Muscle layer of colon (tissue), 2 donors: ENCODE measurements at regions not wholly inside any gene's neighbourhood (a gene's known extent, or its start where the extent isn't known, plus 50 kb on each side); places are given as distances from the start of the nearest gene placed in this dataset.

Source experiments
- H3K27ac ChIP-seq: one replicate; pipeline ENCODE4 v1.7.0; 2013; ENCODE audit warnings: low read depth, mild to moderate bottlenecking, low read length, moderate library complexity
- H3K27me3 ChIP-seq, 2 donors: one replicate each; pipeline ENCODE4 v1.7.0; 2013; ENCODE audit warnings: low read length in 2 of 2, mild to moderate bottlenecking in 2 of 2; ENCODE audit not compliant: insufficient read depth in 2 of 2, control insufficient read depth in 1 of 2
- H3K36me3 ChIP-seq: one replicate; pipeline ENCODE4 v1.7.0; 2013; ENCODE audit warnings: mild to moderate bottlenecking, low read length; ENCODE audit not compliant: insufficient read depth
- H3K4me1 ChIP-seq: one replicate; pipeline ENCODE4 v1.7.0; 2013; ENCODE audit warnings: mild to moderate bottlenecking, low read length; ENCODE audit not compliant: insufficient read depth
- H3K4me3 ChIP-seq, 2 donors: one replicate each; pipeline ENCODE4 v1.7.0; 2013; ENCODE audit warnings: low read length in 2 of 2, low read depth in 1 of 2, mild to moderate bottlenecking in 1 of 2, moderate library complexity in 1 of 2
- H3K9ac ChIP-seq: one replicate; pipeline ENCODE4 v1.7.0; 2013; ENCODE audit warnings: low read length
- H3K9me3 ChIP-seq: one replicate; pipeline ENCODE4 v1.7.0; 2013; ENCODE audit warnings: mild to moderate bottlenecking, low read length
- donor health status: abdominal sarcoma.
- donor health status: Adenocarcinoma of cecum.

GRCh38 chr9:134560206-134560605 is 81.4 kb upstream of the COL5A1 start:
- Histone ChIP-seq H3K4me1 (no peaks in the 10 kb centered on the region), H3K36me3 (no peaks in the 10 kb centered on the region), H3K9ac (no peak overlapping the region), H3K4me3 (no peak overlapping the region), H3K9me3 (no peaks in the 10 kb centered on the region), H3K27ac (no peak overlapping the region), H3K27me3 (no peaks in the 10 kb centered on the region)

- H3K27ac ChIP-seq, result no peak overlapping the region
- H3K27me3 ChIP-seq, result no peaks in the 10 kb centered on the region
- H3K9me3 ChIP-seq, result no peaks in the 10 kb centered on the region
- no peak overlapping the region for H3K4me3 ChIP-seq
- H3K36me3 ChIP-seq, result no peaks in the 10 kb centered on the region
- H3K4me1 ChIP-seq, result no peaks in the 10 kb centered on the region
- no peak overlapping the region for H3K9ac ChIP-seq
Measured at GRCh38 chr9:134560654-134561053, 80.9 kb upstream of the COL5A1 start.

- H3K27ac ChIP-seq, result no peak overlapping the region
- H3K9me3 ChIP-seq, result no peaks in the 10 kb centered on the region
- no peaks in the 10 kb centered on the region for H3K36me3 ChIP-seq
- H3K27me3 ChIP-seq, result no peaks in the 10 kb centered on the region
- H3K9ac ChIP-seq, result no peak overlapping the region
- H3K4me3 ChIP-seq, result no peak overlapping the region
- no peaks in the 10 kb centered on the region for H3K4me1 ChIP-seq
Measured at GRCh38 chr9:134561427-134562145, 80.0 kb upstream of the COL5A1 start.

- Histone ChIP-seq H3K9me3 (no peaks in the 10 kb centered on the region), H3K36me3 (no peaks in the 10 kb centered on the region), H3K4me1 (no peaks in the 10 kb centered on the region), H3K27me3 (no peaks in the 10 kb centered on the region), H3K4me3 (no peak overlapping the region), H3K9ac (no peak overlapping the region), H3K27ac (no peak overlapping the region)
Measured at GRCh38 chr9:134562146-134562849, 79.3 kb upstream of the COL5A1 start.

DNA sequence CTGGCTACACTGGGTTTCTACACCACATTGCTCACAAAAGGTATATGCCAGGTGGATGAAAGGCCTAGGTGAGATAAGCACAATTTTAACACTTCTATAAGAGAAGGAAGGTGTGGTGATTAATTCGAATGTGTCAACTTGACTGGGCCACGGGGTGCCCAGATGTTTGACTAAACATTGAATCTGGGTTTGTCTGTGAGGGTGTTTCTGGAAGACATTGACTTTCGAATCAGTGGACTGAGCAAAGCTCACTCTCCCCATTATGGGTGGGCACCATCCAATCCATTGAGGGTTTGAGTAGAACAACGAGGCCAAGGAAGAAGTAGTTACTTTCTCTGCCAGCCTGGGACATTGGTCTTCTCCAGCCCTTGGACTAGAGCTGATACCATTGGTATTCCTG is 78.2 kb upstream of the COL5A1 start:
- Histone ChIP-seq H3K4me3 (no peak overlapping the region), H3K27ac (no peak overlapping the region), H3K27me3 (no peaks in the 10 kb centered on the region), H3K9ac (no peak overlapping the region), H3K9me3 (no peaks in the 10 kb centered on the region), H3K4me1 (no peaks in the 10 kb centered on the region), H3K36me3 (no peaks in the 10 kb centered on the region)

DNA sequence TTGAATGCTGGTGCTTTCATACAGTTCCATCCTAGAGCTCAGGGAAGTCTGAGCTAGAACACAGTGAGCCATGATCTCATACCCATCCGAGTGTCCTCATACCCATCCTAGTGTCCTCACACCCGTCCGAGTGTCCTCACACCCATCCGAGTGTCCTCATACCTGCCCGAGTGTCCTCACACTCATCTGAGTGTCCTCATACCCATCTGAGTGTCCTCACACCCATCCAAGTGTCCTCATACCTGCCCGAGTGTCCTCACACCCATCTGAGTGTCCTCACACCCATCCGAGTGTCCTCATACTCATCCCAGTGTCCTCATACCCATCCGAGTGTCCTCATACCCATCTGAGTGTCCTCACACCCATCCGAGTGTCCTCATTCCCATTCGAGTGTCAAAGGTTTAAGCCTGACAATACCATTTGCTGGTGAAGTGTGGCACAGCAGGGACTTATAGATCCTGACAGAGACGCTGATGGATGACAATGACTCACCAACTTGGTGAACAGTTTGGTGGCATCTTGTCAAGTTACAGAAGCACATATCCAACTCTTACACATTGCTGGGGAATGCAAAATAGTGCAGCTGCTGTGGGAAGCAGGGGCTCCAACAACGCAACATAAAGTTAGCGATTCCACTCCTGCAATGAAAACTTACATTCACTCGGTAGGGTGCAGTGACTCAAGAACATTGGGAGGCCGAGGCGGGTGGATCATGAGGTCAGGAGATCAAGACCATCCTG is 77.0 kb upstream of the COL5A1 start:
- Histone ChIP-seq H3K27me3 (no peaks in the 10 kb centered on the region), H3K9me3 (no peaks in the 10 kb centered on the region), H3K27ac (no peak overlapping the region), H3K36me3 (no peaks in the 10 kb centered on the region), H3K4me1 (no peaks in the 10 kb centered on the region), H3K9ac (no peak overlapping the region), H3K4me3 (no peak overlapping the region)

GRCh38 chr9:134565316-134565915 is 76.2 kb upstream of the COL5A1 start:
- Histone ChIP-seq H3K27me3 (no peaks in the 10 kb centered on the region), H3K4me3 (no peak overlapping the region), H3K4me1 (no peaks in the 10 kb centered on the region)

GRCh38 chr9:134566196-134566847 is 75.3 kb upstream of the COL5A1 start:
- Histone ChIP-seq H3K9me3 (no peaks in the 10 kb centered on the region), H3K27me3 (no peaks in the 10 kb centered on the region), H3K27ac (no peak overlapping the region), H3K4me1 (no peaks in the 10 kb centered on the region), H3K36me3 (no peaks in the 10 kb centered on the region), H3K4me3 (no peak overlapping the region), H3K9ac (no peak overlapping the region)

More at GRCh38 chr9:134565316-134565915, 76.2 kb upstream of the COL5A1 start:
- Histone ChIP-seq H3K27ac (no peak overlapping the region), H3K9me3 (no peaks in the 10 kb centered on the region), H3K9ac (no peak overlapping the region), H3K36me3 (no peaks in the 10 kb centered on the region)

- H3K4me3 ChIP-seq, result no peak overlapping the region
- no peaks in the 10 kb centered on the region for H3K9me3 ChIP-seq
- no peaks in the 10 kb centered on the region for H3K36me3 ChIP-seq
- no peak overlapping the region for H3K27ac ChIP-seq
- H3K9ac ChIP-seq, result no peak overlapping the region
- H3K4me1 ChIP-seq, result no peaks in the 10 kb centered on the region
- no peaks in the 10 kb centered on the region for H3K27me3 ChIP-seq
Measured at GRCh38 chr9:134566936-134567335, 74.7 kb upstream of the COL5A1 start.

DNA sequence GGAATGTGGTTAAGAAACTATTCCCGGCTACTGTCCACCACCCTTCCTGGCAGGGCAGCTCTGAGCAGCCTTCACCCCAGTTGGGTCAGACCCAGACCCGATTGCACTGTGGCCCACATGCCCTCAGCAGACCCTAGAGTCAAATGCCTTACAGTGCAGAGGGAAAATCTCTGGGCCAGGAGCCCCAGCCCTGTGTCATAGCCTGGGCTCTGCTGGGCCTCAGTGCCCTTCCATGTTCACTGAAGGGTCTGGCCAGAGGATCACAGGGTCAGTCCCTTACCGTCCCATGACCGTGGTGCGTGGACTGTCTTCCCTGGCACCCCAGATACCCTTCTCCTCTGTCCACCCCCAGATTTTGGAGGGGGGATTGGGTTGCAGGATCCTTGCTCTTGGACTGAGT is 73.5 kb upstream of the COL5A1 start:
- H3K27ac ChIP-seq, result no peak overlapping the region
- no peaks in the 10 kb centered on the region for H3K9me3 ChIP-seq
- H3K4me3 ChIP-seq, result no peak overlapping the region
- no peaks in the 10 kb centered on the region for H3K27me3 ChIP-seq
- H3K9ac ChIP-seq, result no peak overlapping the region
- no peaks in the 10 kb centered on the region for H3K36me3 ChIP-seq
- no peaks in the 10 kb centered on the region for H3K4me1 ChIP-seq

GRCh38 chr9:134568811-134569210 is 72.8 kb upstream of the COL5A1 start:
- Histone ChIP-seq H3K27ac (no peak overlapping the region), H3K27me3 (no peaks in the 10 kb centered on the region), H3K9ac (no peak overlapping the region)

More at GRCh38 chr9:134568811-134569210, 72.8 kb upstream of the COL5A1 start:
- no peaks in the 10 kb centered on the region for H3K9me3 ChIP-seq
- H3K4me3 ChIP-seq, result no peak overlapping the region
- H3K4me1 ChIP-seq, result no peaks in the 10 kb centered on the region
- no peaks in the 10 kb centered on the region for H3K36me3 ChIP-seq
